ENCODE measurements at regions not wholly inside any gene's neighbourhood (a gene's known extent, or its start where the extent isn't known, plus 50 kb on each side); places are given as distances from the start of the nearest gene placed in this dataset.

DNA sequence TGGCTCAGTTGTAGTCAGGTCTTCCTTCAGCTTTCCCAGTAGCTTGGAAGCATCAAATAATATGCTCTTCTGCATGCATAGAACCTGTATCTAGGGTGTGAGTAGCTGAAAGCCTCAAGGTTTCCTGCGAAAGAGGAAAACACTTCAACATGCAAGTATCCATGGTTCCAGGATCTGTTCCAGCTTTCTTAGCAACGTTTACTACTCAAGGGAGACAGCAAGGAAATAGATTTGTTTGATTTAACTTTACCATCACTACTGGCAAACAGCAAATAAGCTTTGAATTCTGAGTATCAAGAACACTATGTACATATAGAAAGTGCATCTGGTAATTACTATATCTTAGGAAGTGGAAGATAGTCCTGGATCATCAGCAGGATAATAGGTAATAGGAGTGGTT lies 341.0 kb downstream of the PRR16 start:
- no peak for DNase-seq
- TF ChIP-seq POLR2A (IDR thresholded peaks at IDR 0.05), result no peak
- TF ChIP-seq, protein P1, sequence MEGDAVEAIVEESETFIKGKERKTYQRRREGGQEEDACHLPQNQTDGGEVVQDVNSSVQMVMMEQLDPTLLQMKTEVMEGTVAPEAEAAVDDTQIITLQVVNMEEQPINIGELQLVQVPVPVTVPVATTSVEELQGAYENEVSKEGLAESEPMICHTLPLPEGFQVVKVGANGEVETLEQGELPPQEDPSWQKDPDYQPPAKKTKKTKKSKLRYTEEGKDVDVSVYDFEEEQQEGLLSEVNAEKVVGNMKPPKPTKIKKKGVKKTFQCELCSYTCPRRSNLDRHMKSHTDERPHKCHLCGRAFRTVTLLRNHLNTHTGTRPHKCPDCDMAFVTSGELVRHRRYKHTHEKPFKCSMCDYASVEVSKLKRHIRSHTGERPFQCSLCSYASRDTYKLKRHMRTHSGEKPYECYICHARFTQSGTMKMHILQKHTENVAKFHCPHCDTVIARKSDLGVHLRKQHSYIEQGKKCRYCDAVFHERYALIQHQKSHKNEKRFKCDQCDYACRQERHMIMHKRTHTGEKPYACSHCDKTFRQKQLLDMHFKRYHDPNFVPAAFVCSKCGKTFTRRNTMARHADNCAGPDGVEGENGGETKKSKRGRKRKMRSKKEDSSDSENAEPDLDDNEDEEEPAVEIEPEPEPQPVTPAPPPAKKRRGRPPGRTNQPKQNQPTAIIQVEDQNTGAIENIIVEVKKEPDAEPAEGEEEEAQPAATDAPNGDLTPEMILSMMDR (IDR thresholded peaks at IDR 0.05), result no peak
- Histone ChIP-seq H3K9me3 (no peaks in the 10 kb centered on the region), H3K4me3 (no peak overlapping the region), H3K27me3 (no peaks in the 10 kb centered on the region), H3K4me1 (no peaks in the 10 kb centered on the region), H3K36me3 (no peaks in the 10 kb centered on the region), H3K27ac (no peak overlapping the region)

DNA sequence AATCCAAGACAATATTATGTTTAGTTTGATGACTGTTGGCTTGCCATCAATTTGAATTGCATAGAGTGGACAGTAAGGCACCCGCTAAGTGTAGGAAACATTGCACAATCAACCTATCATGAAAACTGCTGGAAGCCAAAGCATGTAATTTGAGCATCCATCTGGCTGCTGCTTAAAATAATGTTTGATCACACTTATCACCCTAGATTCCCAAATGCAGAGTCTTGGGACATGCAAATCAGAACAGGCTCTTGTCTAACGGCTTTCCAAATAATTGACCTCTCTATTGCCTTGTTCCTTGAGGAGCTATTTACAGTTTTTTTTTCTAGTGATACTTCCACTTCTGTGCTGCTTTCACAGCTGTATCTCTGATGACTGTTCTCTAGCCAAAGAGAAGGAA lies 342.1 kb downstream of the PRR16 start:
- Histone ChIP-seq H3K4me3 (no peak overlapping the region), H3K27me3 (no peaks in the 10 kb centered on the region), H3K9me3 (no peaks in the 10 kb centered on the region), H3K27ac (no peak overlapping the region), H3K36me3 (no peaks in the 10 kb centered on the region), H3K4me1 (no peaks in the 10 kb centered on the region)
- no peak for DNase-seq
- no peak for TF ChIP-seq POLR2A (IDR thresholded peaks at IDR 0.05)
- TF ChIP-seq, protein P1 (IDR thresholded peaks at IDR 0.05), result no peak

DNA sequence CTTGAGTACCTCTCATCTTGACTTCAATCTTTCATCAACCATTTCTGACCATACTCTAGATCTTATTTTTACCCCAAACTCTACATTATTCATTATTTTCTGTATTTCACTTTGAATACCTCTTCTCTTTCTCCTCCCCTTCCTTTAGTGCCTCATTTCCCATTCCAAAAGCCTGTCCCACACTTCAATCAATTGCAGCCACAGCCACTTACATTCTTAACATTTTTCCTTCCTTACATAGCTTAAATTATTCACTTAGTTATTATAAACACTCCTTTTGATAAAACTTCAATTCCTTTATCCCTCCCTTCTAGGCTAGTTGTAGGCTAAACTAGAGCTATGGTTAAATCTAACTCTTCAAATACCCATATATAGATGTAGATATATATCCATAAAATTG lies 344.0 kb downstream of the PRR16 start:
- Histone ChIP-seq H3K4me3 (no peak overlapping the region), H3K27me3 (no peaks in the 10 kb centered on the region), H3K36me3 (no peaks in the 10 kb centered on the region), H3K4me1 (no peaks in the 10 kb centered on the region), H3K27ac (no peak overlapping the region), H3K9me3 (no peaks in the 10 kb centered on the region)
- TF ChIP-seq, protein P1 (IDR thresholded peaks at IDR 0.05), result no peak
- TF ChIP-seq POLR2A (IDR thresholded peaks at IDR 0.05), result no peak
- no peak for DNase-seq

DNA sequence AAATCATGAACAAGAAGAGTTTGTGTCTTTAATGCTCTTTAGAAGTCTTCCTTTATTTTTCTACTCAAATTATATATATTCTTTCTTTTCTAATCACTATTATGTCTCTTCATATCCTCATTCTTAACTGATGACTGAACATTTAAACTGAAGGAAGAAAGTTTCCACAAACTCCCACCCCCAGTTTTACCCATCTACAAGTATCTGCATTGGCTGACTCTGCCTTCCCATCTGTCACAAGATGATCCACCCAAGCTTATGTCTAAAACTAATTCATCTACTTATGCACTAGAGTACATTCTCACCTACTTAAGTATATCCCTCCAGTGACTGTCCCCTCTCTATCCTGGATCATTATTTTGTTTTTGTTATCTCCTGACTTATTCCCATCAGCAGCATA lies 344.5 kb downstream of the PRR16 start:
- Histone ChIP-seq H3K36me3 (no peaks in the 10 kb centered on the region), H3K27me3 (no peaks in the 10 kb centered on the region), H3K4me1 (no peaks in the 10 kb centered on the region), H3K27ac (no peak overlapping the region), H3K4me3 (no peak overlapping the region), H3K9me3 (no peaks in the 10 kb centered on the region)
- TF ChIP-seq, protein P1 (IDR thresholded peaks at IDR 0.05), result no peak
- TF ChIP-seq POLR2A (IDR thresholded peaks at IDR 0.05), result no peak
- DNase-seq, result no peak

DNA sequence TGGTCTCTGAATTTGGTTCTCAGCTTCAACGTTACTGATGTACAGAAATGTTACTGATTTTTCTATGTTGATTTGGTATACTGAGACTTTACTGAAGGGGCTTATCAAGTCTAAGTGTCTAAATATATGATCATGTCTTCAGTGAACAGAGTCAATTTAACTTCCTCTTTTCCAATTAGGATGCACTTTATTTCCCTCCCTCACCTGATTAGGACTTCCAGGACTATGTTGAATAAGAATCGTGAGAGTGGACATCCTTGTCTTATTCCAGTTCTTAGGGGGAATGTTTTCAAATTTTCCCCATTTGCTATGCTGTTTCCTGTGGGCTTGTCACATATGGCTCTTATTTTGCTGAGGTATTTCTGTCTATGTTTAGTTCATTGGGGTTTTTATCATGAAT lies 349.5 kb downstream of the PRR16 start:
- Histone ChIP-seq H3K36me3 (no peaks in the 10 kb centered on the region), H3K4me1 (no peaks in the 10 kb centered on the region), H3K27me3 (no peaks in the 10 kb centered on the region), H3K9me3 (no peaks in the 10 kb centered on the region), H3K27ac (no peak overlapping the region), H3K4me3 (no peak overlapping the region)
- DNase-seq, result no peak
- TF ChIP-seq, protein P1 (IDR thresholded peaks at IDR 0.05), result no peak
- TF ChIP-seq POLR2A (IDR thresholded peaks at IDR 0.05), result no peak

Data from Peyer's patch (tissue), 4 donors.